NCI-H2196 treated with DMSO at 0.1 percent for 48 hours (cell line): ENCODE measurements at regions not wholly inside any gene's neighbourhood (a gene's known extent, or its start where the extent isn't known, plus 50 kb on each side); places are given as distances from the start of the nearest gene placed in this dataset.

Experiments used
- DNase-seq: peaks from one replicate; lab custom pipeline; 2025; ENCODE audit not compliant: unreplicated experiment; lab: John Stamatoyannopoulos, UW

GRCh38 chr10:130727766-130728490, 583.6 kb downstream of the TCERG1L start:
- no peak for DNase-seq

GRCh38 chr10:130728531-130729215, 582.8 kb downstream of the TCERG1L start:
- no peak for DNase-seq

GRCh38 chr10:130729876-130730275, 581.6 kb downstream of the TCERG1L start:
- no peak for DNase-seq

- no peak for DNase-seq
Observed at GRCh38 chr10:130737186-130737585, 574.3 kb downstream of the TCERG1L start.

GRCh38 chr10:130737621-130738020, 573.9 kb downstream of the TCERG1L start:
- no peak for DNase-seq

GRCh38 chr10:130739016-130739756, 572.3 kb downstream of the TCERG1L start:
- no peak for DNase-seq

GRCh38 chr10:130739757-130740145, 571.8 kb downstream of the TCERG1L start:
- no peak for DNase-seq

GRCh38 chr10:130740166-130740565, 571.4 kb downstream of the TCERG1L start:
- no peak for DNase-seq

GRCh38 chr10:130740915-130741750, 570.4 kb downstream of the TCERG1L start:
- DNase-seq = no peak

- no peak for DNase-seq
Observed at GRCh38 chr10:130741901-130742855, 569.3 kb downstream of the TCERG1L start.

- DNase-seq = no peak
Observed at GRCh38 chr10:130742941-130743675, 568.4 kb downstream of the TCERG1L start.

- no peak for DNase-seq
Observed at GRCh38 chr10:130743751-130744271, 567.7 kb downstream of the TCERG1L start.

GRCh38 chr10:130744631-130745030, 566.9 kb downstream of the TCERG1L start:
- no peak for DNase-seq

GRCh38 chr10:130745251-130745650, 566.3 kb downstream of the TCERG1L start:
- no peak for DNase-seq

- DNase-seq = no peak
Observed at GRCh38 chr10:130745821-130746220, 565.7 kb downstream of the TCERG1L start.

- DNase-seq = no peak
Observed at GRCh38 chr10:130746311-130746710, 565.2 kb downstream of the TCERG1L start.

- DNase-seq = no peak
Observed at GRCh38 chr10:130747356-130747755, 564.2 kb downstream of the TCERG1L start.

GRCh38 chr10:130747946-130748345, 563.6 kb downstream of the TCERG1L start:
- DNase-seq = no peak
